ENCODE measurements at regions not wholly inside any gene's neighbourhood (a gene's known extent, or its start where the extent isn't known, plus 50 kb on each side); places are given as distances from the start of the nearest gene placed in this dataset.

GRCh38 chr11:19410032-19410431 lies 169.3 kb upstream of the E2F8 start:
- peaks cover 3% of the 10 kb centered on the region for H3K27me3 Mint-ChIP-seq (ENCODE audit: insufficient read depth, low read depth, poor library complexity)
- no peaks in the 10 kb centered on the region for H4K20me1 ChIP-seq (replicated peaks; ENCODE audit: insufficient read depth)
- peaks cover 14% of the 10 kb centered on the region for H3K4me1 Mint-ChIP-seq

More at GRCh38 chr11:19410032-19410431, 169.3 kb upstream of the E2F8 start:
- Histone ChIP-seq H3F3A (replicated peaks; ENCODE audit: low read depth) (no peaks in the 10 kb centered on the region), H3K9me2 (ENCODE audit: insufficient read depth) (no peaks in the 10 kb centered on the region), H3K36me3 (ENCODE audit: insufficient read depth) (no peaks in the 10 kb centered on the region; the same call in 1 of the 2 replicates), H3K4me2 (no peak overlapping the region), H2AFZ (no peak overlapping the region), H3K4me1 (ENCODE audit: insufficient read depth) (peaks cover 9% of the 10 kb centered on the region; the same call in 1 of the 2 replicates), H3K79me2 (replicated peaks; ENCODE audit: insufficient read depth) (no peaks in the 10 kb centered on the region), H3K27me3 (ENCODE audit: insufficient read depth) (no peaks in the 10 kb centered on the region), H3K4me3 (no peak overlapping the region), H3K27ac (ENCODE audit: low read depth) (no peak overlapping the region)
- Mint-ChIP-seq H3K36me3 (ENCODE audit: low read depth) (no peaks in the 10 kb centered on the region), H3K27ac (no peak overlapping the region), H3K9me3 (no peaks in the 10 kb centered on the region), H3K4me3 (no peak overlapping the region)
- DNase-seq (ENCODE audit: low spot score) (no peak), ATAC-seq (no peak)
- TF ChIP-seq STAT1 (IDR thresholded peaks at IDR 0.05; ENCODE audit: unreplicated experiment), result no peak
- no peak for TF ChIP-seq REST (IDR thresholded peaks at IDR 0.05; ENCODE audit: unreplicated experiment)
- no peak for TF ChIP-seq CTCF (conservative IDR thresholded peaks at IDR 0.05; ENCODE audit: low read depth in 2 of 2)
- TF ChIP-seq CREB1 (CRISPR knock-in tag; IDR thresholded peaks at IDR 0.05; ENCODE audit: low read depth), result no peak
- TF ChIP-seq EZH2phosphoT487 (IDR thresholded peaks at IDR 0.05; ENCODE audit: unreplicated experiment), result no peak
- TF ChIP-seq NANOG (IDR thresholded peaks at IDR 0.05; ENCODE audit: borderline replicate concordance), result no peak
- TF ChIP-seq ZNF114 (CRISPR knock-in tag; IDR thresholded peaks at IDR 0.05), result no peak
- TF ChIP-seq POLR2AphosphoS5 (IDR thresholded peaks at IDR 0.05; ENCODE audit: low read depth), result no peak
- no peak for TF ChIP-seq ZNF331 (CRISPR knock-in tag; IDR thresholded peaks at IDR 0.05; ENCODE audit: low read depth)
- no peak for TF ChIP-seq EZH2 (IDR thresholded peaks at IDR 0.05; ENCODE audit: low read depth, unreplicated experiment)
- TF ChIP-seq JUNB (IDR thresholded peaks at IDR 0.05; ENCODE audit: unreplicated experiment), result no peak
- no peak for TF ChIP-seq ETS1 (IDR thresholded peaks at IDR 0.05)
- TF ChIP-seq ZNF462 (CRISPR knock-in tag; IDR thresholded peaks at IDR 0.05), result no peak
